MCF 10A (cell line): ENCODE measurements at regions not wholly inside any gene's neighbourhood (a gene's known extent, or its start where the extent isn't known, plus 50 kb on each side); places are given as distances from the start of the nearest gene placed in this dataset.

Experiments
- BruUV-seq: library from RNA; stranded (reverse); fragments of 400-500 nt; replicated peaks from 2 replicates; lab custom pipeline; 2021; lab: Mats Ljungman, UMichigan
- CTCF ChIA-PET: fragments of 300-600 bp; sonication (Branson Sonifier 250); formaldehyde crosslinking; extraction: SDS; loops from one replicate; lab custom pipeline; 2021; ENCODE audit warnings: antibody characterized with exemption, inconsistent platforms; lab: Yijun Ruan, JAX
- POLR2A ChIA-PET: fragments of 300-600, 350-650 bp; sonication (Branson Sonifier 250); formaldehyde crosslinking; extraction: SDS; loops from one replicate; lab custom pipeline; 2020; ENCODE audit warnings: antibody characterized with exemption, inconsistent platforms; lab: Yijun Ruan, JAX
- DNase-seq: peaks from one replicate; pipeline ENCODE4 v3.0.0-alpha.2; 2018; ENCODE audit not compliant: unreplicated experiment
- H3K27ac Mint-ChIP-seq: one replicate; pipeline ENCODE4 v1.8.0; 2022; ENCODE audit warnings: mild to moderate bottlenecking, low read depth, mixed read lengths; ENCODE audit not compliant: unreplicated experiment
- H3K27me3 Mint-ChIP-seq: one replicate; pipeline ENCODE4 v1.8.0; 2022; ENCODE audit warnings: mixed read lengths; ENCODE audit not compliant: insufficient read depth, unreplicated experiment
- H3K36me3 Mint-ChIP-seq: one replicate; pipeline ENCODE4 v1.8.0; 2022; ENCODE audit warnings: mild to moderate bottlenecking, moderate library complexity, mixed read lengths; ENCODE audit not compliant: insufficient read depth, unreplicated experiment
- H3K4me1 Mint-ChIP-seq: one replicate; pipeline ENCODE4 v1.8.0; 2022; ENCODE audit warnings: mixed read lengths; ENCODE audit not compliant: insufficient read depth, unreplicated experiment
- H3K4me3 Mint-ChIP-seq: one replicate; pipeline ENCODE4 v1.8.0; 2022; ENCODE audit warnings: mild to moderate bottlenecking, moderate library complexity, mixed read lengths; ENCODE audit not compliant: unreplicated experiment
- H3K9me3 Mint-ChIP-seq: one replicate; pipeline ENCODE4 v1.8.0; 2022; ENCODE audit warnings: mixed read lengths; ENCODE audit not compliant: unreplicated experiment
- CTCF ChIP-seq: fragments of 200-600 bp; IDR thresholded peaks from one replicate; pipeline ENCODE4 v1.8.0; 2022; ENCODE audit warnings: antibody characterized with exemption, mild to moderate bottlenecking; ENCODE audit not compliant: unreplicated experiment
- intact Hi-C: fragments of 100-400 bp; cut with micrococcal nuclease; formaldehyde crosslinking; loops from 2 replicates; pipeline ENCODE4 v1.14.1; 2022

- CTCF ChIA-PET, result interaction anchor here (0.5 to 5.0 kb wide), 71 partner anchors 9 to 1956 kb away, joined by 3 to 64 read pairs (median 4); no protein-coding TSS in a partner anchor
- no TSS peak for BruUV-seq
Measured at GRCh38 chr20:59495894-59496510, 108.3 kb upstream of the PHACTR3 start.

GRCh38 chr20:59498291-59498690 is 106.0 kb upstream of the PHACTR3 start:
- ChIA-PET CTCF (interaction anchor here (0.6 to 1.3 kb wide), 8 partner anchors 17 to 635 kb away, joined by 3 to 7 read pairs (median 4); no protein-coding TSS in a partner anchor), POLR2A (no interaction called here)
- intact Hi-C loops, result no loop called here
- H3K36me3 Mint-ChIP-seq, result no peaks in the 10 kb centered on the region
- H3K9me3 Mint-ChIP-seq, result peaks cover 11% of the 10 kb centered on the region
- no peak for TF ChIP-seq CTCF
- H3K27me3 Mint-ChIP-seq, result peaks cover 73% of the 10 kb centered on the region
- no peak overlapping the region for H3K27ac Mint-ChIP-seq
- no peaks in the 10 kb centered on the region for H3K4me1 Mint-ChIP-seq
- no peak overlapping the region for H3K4me3 Mint-ChIP-seq
- no peak for DNase-seq
- BruUV-seq, result no TSS peak

More at GRCh38 chr20:59495894-59496510, 108.3 kb upstream of the PHACTR3 start:
- Mint-ChIP-seq H3K4me1 (no peaks in the 10 kb centered on the region), H3K9me3 (peaks cover 11% of the 10 kb centered on the region), H3K27ac (no peak overlapping the region), H3K4me3 (no peak overlapping the region), H3K36me3 (no peaks in the 10 kb centered on the region), H3K27me3 (peaks cover 71% of the 10 kb centered on the region)
- intact Hi-C loops, result no loop called here
- TF ChIP-seq CTCF, result peak; percentile 77
- POLR2A ChIA-PET, result interaction anchor here (1.1 to 1.3 kb wide), 2 partner anchors 40 to 465 kb away, joined by 4 read pairs; no protein-coding TSS in a partner anchor
- DNase-seq, result peak; percentile 65

- peaks cover 11% of the 10 kb centered on the region for H3K9me3 Mint-ChIP-seq
- H3K27me3 Mint-ChIP-seq, result peaks cover 65% of the 10 kb centered on the region
- no peak overlapping the region for H3K27ac Mint-ChIP-seq
- BruUV-seq, result no TSS peak
- ChIA-PET POLR2A (no interaction called here), CTCF (interaction anchor here (1.0 to 1.8 kb wide), 5 partner anchors 8 to 71 kb away, joined by 3 to 7 read pairs (median 4); no protein-coding TSS in a partner anchor)
- H3K4me3 Mint-ChIP-seq, result no peak overlapping the region
- no peak for TF ChIP-seq CTCF
- no peak for DNase-seq
- no peaks in the 10 kb centered on the region for H3K4me1 Mint-ChIP-seq
- H3K36me3 Mint-ChIP-seq, result no peaks in the 10 kb centered on the region
- intact Hi-C loops, result no loop called here
Measured at GRCh38 chr20:59499863-59500262, 104.5 kb upstream of the PHACTR3 start.

GRCh38 chr20:59508729-59509128 is 95.6 kb upstream of the PHACTR3 start:
- no peaks in the 10 kb centered on the region for H3K9me3 Mint-ChIP-seq
- no peak for TF ChIP-seq CTCF
- no TSS peak for BruUV-seq
- ChIA-PET CTCF (interaction anchor here (0.7 to 4.1 kb wide), 9 partner anchors 8 to 176 kb away, joined by 3 to 22 read pairs (median 5); no protein-coding TSS in a partner anchor), POLR2A (no interaction called here)
- H3K27me3 Mint-ChIP-seq, result peaks cover 49% of the 10 kb centered on the region
- no peak for DNase-seq
- H3K4me3 Mint-ChIP-seq, result no peak overlapping the region
- intact Hi-C loops, result no loop called here
- no peak overlapping the region for H3K27ac Mint-ChIP-seq
- H3K4me1 Mint-ChIP-seq, result no peaks in the 10 kb centered on the region
- no peaks in the 10 kb centered on the region for H3K36me3 Mint-ChIP-seq
